ENCODE measurements at regions not wholly inside any gene's neighbourhood (a gene's known extent, or its start where the extent isn't known, plus 50 kb on each side); places are given as distances from the start of the nearest gene placed in this dataset.

DNA sequence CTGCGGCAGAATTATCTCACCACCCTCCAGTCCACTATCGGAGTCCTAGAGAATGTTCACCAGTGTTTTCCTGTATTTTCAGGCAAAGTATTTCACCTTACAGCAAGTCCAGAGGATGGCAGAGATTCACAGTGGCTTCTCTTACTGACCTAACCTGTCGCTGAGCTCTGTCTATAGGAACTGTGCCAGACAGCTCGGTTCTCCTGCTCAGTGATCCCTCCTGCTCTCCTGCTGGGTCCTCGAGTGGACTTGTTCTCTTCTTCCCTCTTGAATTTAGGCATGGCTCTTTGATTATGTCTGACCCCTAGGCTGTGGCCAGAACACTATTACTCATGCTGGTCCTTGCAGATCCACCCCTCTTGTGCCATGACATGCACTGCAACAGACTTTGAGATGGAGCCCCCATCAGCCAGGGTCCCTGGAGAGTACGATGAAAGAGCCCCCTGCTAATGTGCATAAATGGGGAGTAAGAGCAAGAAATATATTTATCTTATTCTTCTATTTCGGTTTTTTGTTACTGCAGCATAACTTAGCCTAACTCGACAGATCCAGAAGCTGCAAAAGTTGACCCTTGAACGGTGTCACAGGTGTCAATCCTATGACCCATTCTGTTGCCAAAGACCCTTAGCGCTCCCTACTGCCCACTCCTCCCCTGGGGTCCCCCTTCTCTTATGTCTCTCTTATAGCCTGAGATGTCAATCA, 439.4 kb downstream of the ZNF536 start:
- H2AFZ ChIP-seq (ENCODE audit: low read depth, low read length), result no peak overlapping the region
- no peaks in the 10 kb centered on the region for H3F3A ChIP-seq (ENCODE audit: insufficient read depth, low read length, poor library complexity, severe bottlenecking)
- no peak overlapping the region for H3K4me2 ChIP-seq (ENCODE audit: low read length)
- no peak overlapping the region for H3K9ac ChIP-seq (ENCODE audit: low read length)
- H3K36me3 ChIP-seq (ENCODE audit: insufficient read depth, low read length), result no peaks in the 10 kb centered on the region
- H3K79me2 ChIP-seq (replicated peaks; ENCODE audit: insufficient read depth, low read length), result no peaks in the 10 kb centered on the region
- H3K27me3 ChIP-seq (ENCODE audit: insufficient read depth, low read depth, low read length), result no peaks in the 10 kb centered on the region
- TF ChIP-seq REST (IDR thresholded peaks at IDR 0.05; ENCODE audit: borderline replicate concordance) (no peak), TAF1 (IDR thresholded peaks at IDR 0.05; ENCODE audit: low read depth) (no peak), EP300 (conservative IDR thresholded peaks at IDR 0.05; ENCODE audit: poor library complexity, severe bottlenecking) (no peak)
- no peaks in the 10 kb centered on the region for H3K9me3 ChIP-seq (ENCODE audit: low read length)
- no peak overlapping the region for H3K4me3 ChIP-seq (ENCODE audit: low read length)
- no peak overlapping the region for H3K27ac ChIP-seq (ENCODE audit: low read length)
- no peaks in the 10 kb centered on the region for H3K9me2 ChIP-seq (ENCODE audit: insufficient read depth, low read length)
- H4K20me1 ChIP-seq (ENCODE audit: insufficient read depth), result no peaks in the 10 kb centered on the region

DNA sequence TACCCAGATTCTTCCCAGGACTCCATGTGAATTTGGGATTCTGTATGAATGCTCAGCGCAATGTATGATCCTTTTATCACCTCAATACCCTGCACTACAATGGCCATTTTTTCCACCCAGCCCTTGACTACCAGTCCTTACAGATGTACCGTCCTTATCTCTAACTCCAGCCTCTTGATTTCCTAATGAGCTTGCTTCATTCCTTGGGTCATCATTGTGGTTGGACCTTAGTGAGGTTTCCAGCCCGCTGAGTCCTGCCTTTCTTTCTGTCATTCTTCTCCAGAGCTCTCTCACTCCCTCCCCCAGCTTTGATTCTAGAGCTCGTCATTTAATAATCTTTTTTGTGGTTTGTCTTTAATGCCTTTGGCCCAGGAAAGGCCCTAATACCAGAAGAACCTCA, 438.5 kb downstream of the ZNF536 start:
- Histone ChIP-seq H3K4me3 (ENCODE audit: low read length) (no peak overlapping the region), H3K9me3 (ENCODE audit: low read length) (no peaks in the 10 kb centered on the region), H4K20me1 (ENCODE audit: insufficient read depth) (no peaks in the 10 kb centered on the region), H3K27ac (ENCODE audit: low read length) (no peak overlapping the region), H3F3A (ENCODE audit: insufficient read depth, low read length, poor library complexity, severe bottlenecking) (no peaks in the 10 kb centered on the region), H3K36me3 (ENCODE audit: insufficient read depth, low read length) (no peaks in the 10 kb centered on the region), H3K79me2 (replicated peaks; ENCODE audit: insufficient read depth, low read length) (no peaks in the 10 kb centered on the region), H3K27me3 (ENCODE audit: insufficient read depth, low read depth, low read length) (no peaks in the 10 kb centered on the region), H3K4me2 (ENCODE audit: low read length) (no peak overlapping the region), H2AFZ (ENCODE audit: low read depth, low read length) (no peak overlapping the region), H3K9ac (ENCODE audit: low read length) (no peak overlapping the region), H3K9me2 (ENCODE audit: insufficient read depth, low read length) (no peaks in the 10 kb centered on the region)
- no peak for TF ChIP-seq POLR2AphosphoS5 (IDR thresholded peaks at IDR 0.05)
- no peak for TF ChIP-seq REST (IDR thresholded peaks at IDR 0.05; ENCODE audit: borderline replicate concordance)
- no peak for TF ChIP-seq RAD21 (conservative IDR thresholded peaks at IDR 0.05)
- TF ChIP-seq SMC3 (conservative IDR thresholded peaks at IDR 0.05; ENCODE audit: poor library complexity), result no peak
- TF ChIP-seq, protein P1, sequence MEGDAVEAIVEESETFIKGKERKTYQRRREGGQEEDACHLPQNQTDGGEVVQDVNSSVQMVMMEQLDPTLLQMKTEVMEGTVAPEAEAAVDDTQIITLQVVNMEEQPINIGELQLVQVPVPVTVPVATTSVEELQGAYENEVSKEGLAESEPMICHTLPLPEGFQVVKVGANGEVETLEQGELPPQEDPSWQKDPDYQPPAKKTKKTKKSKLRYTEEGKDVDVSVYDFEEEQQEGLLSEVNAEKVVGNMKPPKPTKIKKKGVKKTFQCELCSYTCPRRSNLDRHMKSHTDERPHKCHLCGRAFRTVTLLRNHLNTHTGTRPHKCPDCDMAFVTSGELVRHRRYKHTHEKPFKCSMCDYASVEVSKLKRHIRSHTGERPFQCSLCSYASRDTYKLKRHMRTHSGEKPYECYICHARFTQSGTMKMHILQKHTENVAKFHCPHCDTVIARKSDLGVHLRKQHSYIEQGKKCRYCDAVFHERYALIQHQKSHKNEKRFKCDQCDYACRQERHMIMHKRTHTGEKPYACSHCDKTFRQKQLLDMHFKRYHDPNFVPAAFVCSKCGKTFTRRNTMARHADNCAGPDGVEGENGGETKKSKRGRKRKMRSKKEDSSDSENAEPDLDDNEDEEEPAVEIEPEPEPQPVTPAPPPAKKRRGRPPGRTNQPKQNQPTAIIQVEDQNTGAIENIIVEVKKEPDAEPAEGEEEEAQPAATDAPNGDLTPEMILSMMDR (IDR thresholded peaks at IDR 0.05; ENCODE audit: poor library complexity, severe bottlenecking), result no peak
- no peak for TF ChIP-seq EP300 (conservative IDR thresholded peaks at IDR 0.05; ENCODE audit: poor library complexity, severe bottlenecking)
- no peak for TF ChIP-seq TAF1 (IDR thresholded peaks at IDR 0.05; ENCODE audit: low read depth)
- no peak for TF ChIP-seq EZH2 (IDR thresholded peaks at IDR 0.05; ENCODE audit: borderline replicate concordance, insufficient read depth, low read length, poor library complexity, severe bottlenecking)
- no peak for TF ChIP-seq MXI1 (conservative IDR thresholded peaks at IDR 0.05; ENCODE audit: poor library complexity, severe bottlenecking)

All from neural cell (in vitro differentiated cells).